GM10266 (cell line): ENCODE measurements at regions not wholly inside any gene's neighbourhood (a gene's known extent, or its start where the extent isn't known, plus 50 kb on each side); places are given as distances from the start of the nearest gene placed in this dataset.

Experiments
- DNase-seq: peaks from one replicate; pipeline ENCODE4 v3.0.0; 2012; ENCODE audit errors: extremely low spot score
- TF ChIP-seq, protein P1 (sequence below): IDR thresholded peaks from 2 replicates; pipeline ENCODE4 v1.5.1; 2012; ENCODE audit warnings: mild to moderate bottlenecking, low read depth; ENCODE audit not compliant: control insufficient read depth, insufficient read depth; ENCODE audit errors: missing control alignments

DNA sequence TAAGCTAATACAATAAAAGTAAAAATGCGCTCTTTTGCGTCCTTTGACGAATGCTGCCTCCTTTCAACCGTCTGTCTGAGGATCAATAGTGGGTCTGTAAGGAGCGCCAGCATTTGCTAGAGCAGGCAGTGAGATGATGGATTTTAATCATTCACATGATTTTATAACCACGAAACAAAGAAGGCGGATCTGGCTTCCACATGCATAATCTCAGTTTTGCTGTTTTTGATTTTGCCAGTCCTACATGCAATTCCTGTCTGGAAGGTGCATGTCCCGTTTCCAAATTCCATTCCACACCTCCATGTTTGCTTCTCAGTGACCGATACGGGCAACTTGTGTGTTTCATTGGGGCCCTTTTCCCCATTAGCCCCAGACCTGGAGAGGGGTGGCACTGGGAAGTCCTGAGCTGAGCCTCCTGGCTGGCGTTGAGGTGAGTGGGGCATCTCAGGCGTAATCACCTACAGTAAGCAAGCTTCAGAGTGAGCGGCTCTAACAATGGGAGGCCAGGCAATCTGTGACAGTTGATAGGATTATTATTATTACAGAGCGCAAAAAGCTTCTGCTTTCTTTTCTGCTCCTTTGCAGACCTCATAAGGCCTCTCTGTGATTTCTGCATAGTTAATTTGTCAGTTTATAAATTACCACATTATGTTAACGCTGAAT is 405.4 kb downstream of the ZSWIM6 start:
- TF ChIP-seq, protein P1, sequence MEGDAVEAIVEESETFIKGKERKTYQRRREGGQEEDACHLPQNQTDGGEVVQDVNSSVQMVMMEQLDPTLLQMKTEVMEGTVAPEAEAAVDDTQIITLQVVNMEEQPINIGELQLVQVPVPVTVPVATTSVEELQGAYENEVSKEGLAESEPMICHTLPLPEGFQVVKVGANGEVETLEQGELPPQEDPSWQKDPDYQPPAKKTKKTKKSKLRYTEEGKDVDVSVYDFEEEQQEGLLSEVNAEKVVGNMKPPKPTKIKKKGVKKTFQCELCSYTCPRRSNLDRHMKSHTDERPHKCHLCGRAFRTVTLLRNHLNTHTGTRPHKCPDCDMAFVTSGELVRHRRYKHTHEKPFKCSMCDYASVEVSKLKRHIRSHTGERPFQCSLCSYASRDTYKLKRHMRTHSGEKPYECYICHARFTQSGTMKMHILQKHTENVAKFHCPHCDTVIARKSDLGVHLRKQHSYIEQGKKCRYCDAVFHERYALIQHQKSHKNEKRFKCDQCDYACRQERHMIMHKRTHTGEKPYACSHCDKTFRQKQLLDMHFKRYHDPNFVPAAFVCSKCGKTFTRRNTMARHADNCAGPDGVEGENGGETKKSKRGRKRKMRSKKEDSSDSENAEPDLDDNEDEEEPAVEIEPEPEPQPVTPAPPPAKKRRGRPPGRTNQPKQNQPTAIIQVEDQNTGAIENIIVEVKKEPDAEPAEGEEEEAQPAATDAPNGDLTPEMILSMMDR = no peak
- no peak for DNase-seq

DNA sequence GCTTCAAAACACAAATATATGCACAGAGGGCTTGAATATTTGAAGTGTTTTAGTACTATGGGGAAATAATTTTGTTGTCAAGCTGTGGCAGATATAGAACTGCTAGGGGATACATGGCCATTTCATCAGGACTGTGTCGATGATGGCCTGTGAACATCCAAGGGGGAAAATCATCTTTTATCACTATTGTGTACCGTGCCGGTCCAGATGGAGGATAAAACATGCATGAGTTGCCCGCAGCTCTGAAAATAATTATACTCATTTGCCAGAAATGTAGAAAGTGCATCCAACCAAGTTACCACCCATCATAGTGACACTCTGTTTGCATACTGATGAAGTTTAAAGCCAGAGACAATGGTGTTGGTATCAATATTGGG is 405.9 kb downstream of the ZSWIM6 start:
- DNase-seq = no peak
- TF ChIP-seq, protein P1 = no peak

DNA sequence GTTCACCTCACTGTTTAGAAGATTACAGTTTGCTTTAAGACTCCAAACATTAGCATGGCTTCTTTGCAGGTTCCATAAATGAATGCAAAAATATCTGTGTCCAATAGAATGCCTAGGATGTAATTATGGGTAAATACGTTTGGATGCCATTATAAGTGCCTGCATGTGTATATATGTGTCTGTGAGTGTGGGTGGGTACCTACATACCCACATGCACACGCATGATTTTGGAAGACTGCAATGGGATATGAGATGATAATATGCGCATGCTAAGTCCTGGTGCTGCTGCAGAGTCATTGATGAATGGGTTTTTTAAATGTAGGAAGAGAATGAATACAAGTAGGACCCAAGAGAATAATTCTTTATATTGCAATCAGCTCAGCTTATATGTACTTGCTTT is 406.4 kb downstream of the ZSWIM6 start:
- TF ChIP-seq, protein P1 = no peak
- no peak for DNase-seq

DNA sequence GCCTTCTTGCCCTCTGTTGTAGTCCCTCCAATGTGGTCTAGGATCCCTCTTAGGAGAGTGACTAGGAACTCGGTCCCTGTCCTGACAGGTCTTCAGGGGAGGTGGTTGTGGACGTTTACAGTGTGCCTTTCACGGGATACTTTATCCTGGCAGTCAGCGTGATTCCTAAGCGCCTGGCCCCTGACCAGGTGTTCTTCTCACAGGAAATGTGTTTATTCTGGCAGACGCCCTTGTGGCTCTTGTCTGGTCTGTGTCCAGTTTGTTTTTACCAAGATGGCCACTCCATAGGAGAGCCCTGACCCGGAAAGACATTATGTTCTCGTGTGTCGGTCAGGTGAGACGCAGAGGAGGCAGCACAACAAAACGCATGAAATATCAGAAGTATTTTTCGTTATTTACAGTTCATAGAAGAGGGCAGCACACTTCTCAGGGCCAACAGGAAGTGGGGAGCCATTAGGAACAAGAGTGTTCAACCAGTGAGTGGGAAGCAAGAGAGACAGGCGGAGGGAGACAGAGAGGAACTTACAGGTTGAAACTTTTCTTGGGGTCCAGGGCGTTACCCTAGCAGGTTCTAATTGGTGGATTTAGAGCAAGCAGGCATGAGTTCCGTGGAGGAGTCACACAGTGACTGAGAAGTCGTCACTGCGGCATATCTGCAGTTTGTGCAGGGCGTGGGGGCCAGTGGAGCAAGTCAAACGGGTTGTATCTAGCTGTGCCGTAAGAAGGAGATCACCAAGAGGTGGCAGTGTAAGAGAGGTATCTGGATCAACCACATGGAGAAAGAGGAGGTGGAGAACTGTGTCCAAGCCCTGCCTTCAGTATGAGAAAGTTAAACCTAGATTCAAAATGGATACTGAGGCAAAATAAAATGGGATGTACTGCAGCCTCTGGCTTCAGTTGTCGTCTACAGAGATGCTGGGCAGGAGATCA is 412.9 kb downstream of the ZSWIM6 start:
- DNase-seq = no peak
- TF ChIP-seq, protein P1 = no peak

DNA sequence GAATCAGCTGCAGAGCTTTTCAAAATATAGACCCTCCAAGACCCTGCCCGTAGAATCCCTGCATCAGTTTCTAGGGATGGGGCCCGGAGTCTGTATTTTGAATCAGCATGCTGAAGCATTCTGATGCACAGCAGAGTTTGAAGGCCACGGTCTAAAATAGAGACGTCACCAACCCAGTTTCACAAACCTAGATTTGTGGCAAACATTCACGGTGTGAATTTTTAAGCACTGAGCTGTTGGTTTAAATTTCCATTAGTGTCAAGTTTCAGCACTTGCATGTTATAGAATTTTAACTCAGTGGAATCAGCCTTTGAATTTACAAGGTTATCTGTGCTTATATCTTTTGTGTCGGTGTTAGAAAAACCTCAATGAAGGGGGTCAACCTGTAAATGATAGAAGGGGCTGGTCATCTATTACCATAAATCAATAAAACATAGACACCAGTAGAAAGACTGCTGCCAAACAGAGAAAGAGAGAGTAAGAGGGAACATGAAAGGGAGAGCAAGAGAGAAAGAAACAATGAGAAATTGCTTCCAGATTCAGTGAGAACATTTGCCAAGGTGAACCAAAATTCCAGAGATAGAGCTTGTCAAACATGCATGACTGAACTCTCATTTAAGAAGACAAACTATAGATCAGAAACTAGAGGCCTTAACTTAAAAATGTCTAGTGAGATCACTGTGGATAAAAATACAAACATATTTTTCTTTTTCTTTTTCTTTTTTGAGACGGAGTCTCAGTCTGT is 414.9 kb downstream of the ZSWIM6 start:
- TF ChIP-seq, protein P1 = no peak

DNA sequence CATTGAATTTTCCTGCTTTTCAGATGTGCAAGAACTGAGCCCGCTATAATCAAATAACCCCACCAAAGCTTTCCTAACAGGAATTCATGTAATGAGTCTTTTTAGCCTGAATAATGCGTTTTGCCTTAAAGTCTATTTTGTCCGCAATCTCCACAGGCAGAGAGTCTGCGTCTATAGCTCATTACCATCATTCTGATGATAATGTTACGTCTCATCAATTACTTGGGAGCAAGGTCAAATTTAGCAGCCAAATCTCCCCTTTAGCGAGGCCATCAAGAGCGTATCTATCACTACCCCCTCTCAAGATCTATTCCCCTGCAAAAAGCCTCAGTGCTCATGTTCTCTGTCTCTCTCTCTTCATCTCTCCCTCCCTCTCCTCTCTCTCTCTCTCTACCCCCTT is 416.1 kb downstream of the ZSWIM6 start:
- no peak for DNase-seq
- TF ChIP-seq, protein P1 = no peak

More for the DNA sequence above, 414.9 kb downstream of the ZSWIM6 start:
- DNase-seq = no peak
